ENCODE measurements at regions not wholly inside any gene's neighbourhood (a gene's known extent, or its start where the extent isn't known, plus 50 kb on each side); places are given as distances from the start of the nearest gene placed in this dataset.

- H3K4me3 ChIP-seq (ENCODE audit: low read depth, low read length), result no peak overlapping the region
- no peak for TF ChIP-seq CTCF (IDR thresholded peaks at IDR 0.05; ENCODE audit: low read depth, low read length)
Measured at GRCh38 chr9:86516564-86516963, 162.4 kb upstream of the TUT7 start.

- H3K4me3 ChIP-seq (ENCODE audit: low read depth, low read length), result no peak overlapping the region
- TF ChIP-seq CTCF (IDR thresholded peaks at IDR 0.05; ENCODE audit: low read depth, low read length), result no peak
Measured at GRCh38 chr9:86515221-86515620, 161.0 kb upstream of the TUT7 start.

DNA sequence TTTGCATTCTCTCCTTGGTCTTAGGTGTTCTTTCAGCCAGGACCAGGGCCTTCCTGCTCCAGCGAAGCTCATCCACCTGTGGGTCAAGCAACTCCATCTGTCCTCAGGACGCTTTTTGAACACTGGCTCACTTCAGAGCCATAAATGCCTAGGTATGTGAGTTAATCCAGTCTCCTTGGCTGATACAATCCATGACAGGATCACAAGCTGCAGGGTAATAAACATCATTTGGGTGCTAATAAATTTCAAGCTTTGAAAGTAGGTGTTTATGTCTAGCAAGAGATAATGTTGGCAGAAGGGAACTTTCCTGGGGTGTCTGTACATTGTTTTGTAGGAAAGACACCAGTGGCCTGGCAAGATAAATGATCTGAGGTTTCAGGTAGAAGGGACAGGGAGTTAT, 159.2 kb upstream of the TUT7 start:
- H3K4me3 ChIP-seq (ENCODE audit: low read depth, low read length), result no peak overlapping the region
- no peak for TF ChIP-seq CTCF (IDR thresholded peaks at IDR 0.05; ENCODE audit: low read depth, low read length)

- H3K4me3 ChIP-seq (ENCODE audit: low read depth, low read length), result no peak overlapping the region
- TF ChIP-seq CTCF (IDR thresholded peaks at IDR 0.05; ENCODE audit: low read depth, low read length), result no peak
Measured at GRCh38 chr9:86512929-86513328, 158.7 kb upstream of the TUT7 start.

- H3K4me3 ChIP-seq (ENCODE audit: low read depth, low read length), result no peak overlapping the region
Measured at GRCh38 chr9:86511614-86512360, 157.6 kb upstream of the TUT7 start.

GRCh38 chr9:86508208-86508903, 154.1 kb upstream of the TUT7 start:
- no peak overlapping the region for H3K4me3 ChIP-seq (ENCODE audit: low read depth, low read length)
- TF ChIP-seq CTCF (IDR thresholded peaks at IDR 0.05; ENCODE audit: low read depth, low read length), result no peak

More at GRCh38 chr9:86511614-86512360, 157.6 kb upstream of the TUT7 start:
- TF ChIP-seq CTCF (IDR thresholded peaks at IDR 0.05; ENCODE audit: low read depth, low read length), result no peak

GRCh38 chr9:86507212-86507630, 153.0 kb upstream of the TUT7 start:
- no peak for TF ChIP-seq CTCF (IDR thresholded peaks at IDR 0.05; ENCODE audit: low read depth, low read length)
- H3K4me3 ChIP-seq (ENCODE audit: low read depth, low read length), result no peak overlapping the region

Data from WI38 (cell line).